ENCODE measurements at regions not wholly inside any gene's neighbourhood (a gene's known extent, or its start where the extent isn't known, plus 50 kb on each side); places are given as distances from the start of the nearest gene placed in this dataset.

DNA sequence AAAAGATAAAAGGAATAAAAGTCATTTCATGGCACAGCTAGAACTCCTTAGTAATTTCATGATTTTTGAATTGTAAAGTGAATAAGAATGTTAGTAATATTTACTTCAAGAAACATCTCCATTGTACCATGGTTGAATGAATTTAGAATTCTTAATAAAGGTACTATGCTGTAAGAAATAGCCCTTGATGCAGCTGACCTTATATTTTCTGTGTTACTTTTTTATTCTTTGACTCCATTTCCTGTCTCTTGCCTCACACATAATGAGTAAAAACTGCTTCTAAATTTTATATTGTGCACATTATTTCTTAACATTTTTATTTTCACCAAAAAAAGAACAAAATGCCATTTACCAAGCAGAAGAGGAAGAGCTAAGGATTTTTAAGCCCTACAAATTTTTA is 81.9 kb upstream of the PDHA2 start:
- Histone ChIP-seq H3K4me3 (no peak overlapping the region), H3K27me3 (no peaks in the 10 kb centered on the region), H3K36me3 (peaks cover 6% of the 10 kb centered on the region), H3K9me3 (no peaks in the 10 kb centered on the region), H3K4me1 (no peaks in the 10 kb centered on the region), H3K27ac (no peak overlapping the region)
- TF ChIP-seq, protein P1, sequence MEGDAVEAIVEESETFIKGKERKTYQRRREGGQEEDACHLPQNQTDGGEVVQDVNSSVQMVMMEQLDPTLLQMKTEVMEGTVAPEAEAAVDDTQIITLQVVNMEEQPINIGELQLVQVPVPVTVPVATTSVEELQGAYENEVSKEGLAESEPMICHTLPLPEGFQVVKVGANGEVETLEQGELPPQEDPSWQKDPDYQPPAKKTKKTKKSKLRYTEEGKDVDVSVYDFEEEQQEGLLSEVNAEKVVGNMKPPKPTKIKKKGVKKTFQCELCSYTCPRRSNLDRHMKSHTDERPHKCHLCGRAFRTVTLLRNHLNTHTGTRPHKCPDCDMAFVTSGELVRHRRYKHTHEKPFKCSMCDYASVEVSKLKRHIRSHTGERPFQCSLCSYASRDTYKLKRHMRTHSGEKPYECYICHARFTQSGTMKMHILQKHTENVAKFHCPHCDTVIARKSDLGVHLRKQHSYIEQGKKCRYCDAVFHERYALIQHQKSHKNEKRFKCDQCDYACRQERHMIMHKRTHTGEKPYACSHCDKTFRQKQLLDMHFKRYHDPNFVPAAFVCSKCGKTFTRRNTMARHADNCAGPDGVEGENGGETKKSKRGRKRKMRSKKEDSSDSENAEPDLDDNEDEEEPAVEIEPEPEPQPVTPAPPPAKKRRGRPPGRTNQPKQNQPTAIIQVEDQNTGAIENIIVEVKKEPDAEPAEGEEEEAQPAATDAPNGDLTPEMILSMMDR (IDR thresholded peaks at IDR 0.05): no peak
- TF ChIP-seq POLR2A (IDR thresholded peaks at IDR 0.05) (no peak), POLR2AphosphoS5 (IDR thresholded peaks at IDR 0.05) (no peak)
- intact Hi-C loops (cut with DNase I; ENCODE audit: low total_unique reads): no loop called here
- DNase-seq (ENCODE audit: low spot score in 2 of 2): no peak

DNA sequence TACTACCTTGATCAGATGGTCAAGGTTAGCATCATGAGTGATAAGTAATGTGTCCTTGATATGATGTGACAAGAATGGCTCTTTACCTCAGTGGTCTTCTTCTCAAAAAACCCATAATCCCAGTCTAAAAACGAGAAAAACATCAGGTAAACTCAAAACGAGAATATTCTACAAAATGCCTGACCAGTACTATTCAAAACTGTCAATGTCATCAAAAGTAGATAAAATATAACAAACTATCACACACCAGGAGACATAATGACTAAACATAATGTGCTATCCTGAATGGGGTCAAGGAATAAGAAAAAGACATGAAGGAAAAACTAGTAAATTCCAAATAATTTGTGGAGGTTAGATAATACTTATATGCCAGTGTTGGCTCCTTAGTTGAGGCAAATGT is 85.2 kb upstream of the PDHA2 start:
- DNase-seq (ENCODE audit: low spot score in 2 of 2): no peak

DNA sequence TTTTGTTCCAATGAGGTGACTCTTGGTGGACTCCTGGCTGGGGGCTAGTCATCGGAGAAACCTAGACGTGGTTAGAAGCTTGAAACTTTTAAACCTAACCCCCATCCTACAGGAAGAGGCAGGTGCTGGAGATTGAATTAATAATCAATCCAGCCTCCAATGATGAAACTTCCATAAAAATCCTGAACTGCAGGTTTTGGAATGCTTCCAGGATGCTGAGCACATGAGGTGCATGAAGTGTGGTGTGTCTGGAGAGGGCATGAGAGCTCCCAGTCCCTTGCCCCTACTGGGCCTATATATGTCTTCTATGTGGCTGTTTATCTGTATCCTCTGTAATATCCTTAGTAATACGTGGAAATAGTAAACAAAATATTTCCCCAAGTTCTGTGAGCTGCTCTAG is 90.7 kb upstream of the PDHA2 start:
- intact Hi-C loops (cut with DNase I; ENCODE audit: low total_unique reads): no loop called here
- H3K4me1 ChIP-seq: no peaks in the 10 kb centered on the region

More for the DNA sequence above, 85.2 kb upstream of the PDHA2 start:
- H3K4me3 ChIP-seq: no peak overlapping the region
- intact Hi-C loops (cut with DNase I; ENCODE audit: low total_unique reads): no loop called here
- no peaks in the 10 kb centered on the region for H3K27me3 ChIP-seq
- no peaks in the 10 kb centered on the region for H3K9me3 ChIP-seq
- no peak for TF ChIP-seq POLR2AphosphoS5 (IDR thresholded peaks at IDR 0.05)
- no peak for TF ChIP-seq POLR2A (IDR thresholded peaks at IDR 0.05)
- TF ChIP-seq, protein P1 (IDR thresholded peaks at IDR 0.05): no peak
- no peak overlapping the region for H3K27ac ChIP-seq
- peaks cover 6% of the 10 kb centered on the region for H3K36me3 ChIP-seq
- no peaks in the 10 kb centered on the region for H3K4me1 ChIP-seq

DNA sequence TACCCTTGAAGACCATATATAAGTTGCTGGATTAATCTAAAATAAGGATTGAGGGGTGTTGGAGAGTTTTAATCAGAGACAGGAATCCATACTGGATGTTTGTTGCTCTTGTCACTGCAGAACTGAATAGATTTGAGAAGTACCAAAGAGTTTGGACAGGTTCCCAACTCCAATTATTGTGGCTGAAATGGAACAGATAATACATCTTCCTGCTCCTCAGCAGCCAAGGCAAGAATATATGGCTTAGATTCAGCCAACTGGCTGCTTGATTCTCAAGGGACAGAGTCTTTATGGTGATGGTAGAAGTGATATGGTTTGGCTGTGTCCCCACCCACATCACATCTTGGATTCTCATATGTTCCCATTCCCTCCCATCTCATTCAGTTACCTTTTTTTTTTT is 97.0 kb upstream of the PDHA2 start:
- Histone ChIP-seq H3K36me3 (no peaks in the 10 kb centered on the region), H3K4me1 (no peaks in the 10 kb centered on the region), H3K9me3 (peaks cover 4 to 5% of the 10 kb centered on the region in 2 donors), H3K27me3 (no peaks in the 10 kb centered on the region), H3K4me3 (no peak overlapping the region), H3K27ac (no peak overlapping the region)
- TF ChIP-seq, protein P1 (IDR thresholded peaks at IDR 0.05): no peak
- TF ChIP-seq POLR2AphosphoS5 (IDR thresholded peaks at IDR 0.05) (no peak), POLR2A (IDR thresholded peaks at IDR 0.05) (no peak)
- intact Hi-C loops (cut with DNase I; ENCODE audit: low total_unique reads): no loop called here
- DNase-seq (ENCODE audit: low spot score in 2 of 2): no peak

More for the DNA sequence above, 90.7 kb upstream of the PDHA2 start:
- Histone ChIP-seq H3K27ac (no peak overlapping the region), H3K36me3 (no peaks in the 10 kb centered on the region), H3K27me3 (no peaks in the 10 kb centered on the region), H3K4me3 (no peak overlapping the region), H3K9me3 (peaks cover 1 to 4% of the 10 kb centered on the region in 2 donors)
- no peak for TF ChIP-seq POLR2A (IDR thresholded peaks at IDR 0.05)
- TF ChIP-seq POLR2AphosphoS5 (IDR thresholded peaks at IDR 0.05): no peak
- TF ChIP-seq, protein P1 (IDR thresholded peaks at IDR 0.05): no peak
- no peak for DNase-seq (ENCODE audit: low spot score in 2 of 2)

GRCh38 chr4:95742179-95742578 is 97.7 kb upstream of the PDHA2 start:
- no peak overlapping the region for H3K27ac ChIP-seq
- peaks cover 4 to 5% of the 10 kb centered on the region in 2 donors for H3K9me3 ChIP-seq
- H3K27me3 ChIP-seq: no peaks in the 10 kb centered on the region
- H3K36me3 ChIP-seq: no peaks in the 10 kb centered on the region
- no peak overlapping the region for H3K4me3 ChIP-seq
- H3K4me1 ChIP-seq: no peaks in the 10 kb centered on the region
- intact Hi-C loops (cut with DNase I; ENCODE audit: low total_unique reads): no loop called here
- DNase-seq (ENCODE audit: low spot score in 2 of 2): no peak
- TF ChIP-seq, protein P1 (IDR thresholded peaks at IDR 0.05): no peak
- TF ChIP-seq POLR2AphosphoS5 (IDR thresholded peaks at IDR 0.05) (no peak), POLR2A (IDR thresholded peaks at IDR 0.05) (no peak)

All from breast epithelium (tissue), 4 donors.